ENCODE measurements at regions not wholly inside any gene's neighbourhood (a gene's known extent, or its start where the extent isn't known, plus 50 kb on each side); places are given as distances from the start of the nearest gene placed in this dataset.

- no peaks in the 10 kb centered on the region for H3K27me3 ChIP-seq
- intact Hi-C loops (cut with DNase I) = no loop called here
- no peaks in the 10 kb centered on the region for H3K4me1 ChIP-seq
- no peaks in the 10 kb centered on the region for H3K9me3 ChIP-seq
- ATAC-seq = no peak
- H3K27ac ChIP-seq = no peak overlapping the region
- TF ChIP-seq CTCF (IDR thresholded peaks at IDR 0.05) = no peak
- no peak for TF ChIP-seq POLR2A (IDR thresholded peaks at IDR 0.05)
- H3K4me3 ChIP-seq = no peak overlapping the region
- no peaks in the 10 kb centered on the region for H3K36me3 ChIP-seq
- 38% methylated on average over 4 of the region's 4 CpGs for whole genome bisulfite sequencing (ENCODE audit: insufficient coverage, low coverage, low lambda C conversion rate, missing lambda C conversion rate)
- DNase-seq = no peak
These were observed 308.7 kb downstream of the MED10 start for GRCh38 chr5:6069496-6070185.

GRCh38 chr5:6066016-6066415, 312.3 kb downstream of the MED10 start:
- WGBS (ENCODE audit: insufficient coverage, low coverage, low lambda C conversion rate, missing lambda C conversion rate) = 64% methylated on average over 1 of the region's 1 CpG
- Histone ChIP-seq H3K27ac (no peak overlapping the region), H3K27me3 (no peaks in the 10 kb centered on the region), H3K4me1 (no peaks in the 10 kb centered on the region), H3K36me3 (no peaks in the 10 kb centered on the region), H3K9me3 (no peaks in the 10 kb centered on the region), H3K4me3 (no peak overlapping the region)
- no peak for ATAC-seq
- TF ChIP-seq CTCF (IDR thresholded peaks at IDR 0.05) (no peak), POLR2A (IDR thresholded peaks at IDR 0.05) (no peak)
- DNase-seq = no peak
- intact Hi-C loops (cut with DNase I) = no loop called here

GRCh38 chr5:6059137-6059800, 319.1 kb downstream of the MED10 start:
- 69% methylated on average over 10 of the region's 12 CpGs for WGBS (ENCODE audit: insufficient coverage, low coverage, low lambda C conversion rate, missing lambda C conversion rate)
- no peaks in the 10 kb centered on the region for H3K9me3 ChIP-seq

GRCh38 chr5:6058055-6058715, 320.2 kb downstream of the MED10 start:
- intact Hi-C loops (cut with DNase I) = no loop called here
- Histone ChIP-seq H3K4me1 (no peaks in the 10 kb centered on the region), H3K27ac (no peak overlapping the region), H3K36me3 (no peaks in the 10 kb centered on the region), H3K9me3 (no peaks in the 10 kb centered on the region), H3K27me3 (no peaks in the 10 kb centered on the region), H3K4me3 (no peak overlapping the region)
- DNase-seq = no peak
- no peak for ATAC-seq
- TF ChIP-seq CTCF (IDR thresholded peaks at IDR 0.05) (no peak), POLR2A (IDR thresholded peaks at IDR 0.05) (no peak)
- 70% methylated on average over 10 of the region's 14 CpGs for WGBS (ENCODE audit: insufficient coverage, low coverage, low lambda C conversion rate, missing lambda C conversion rate)

More at GRCh38 chr5:6059137-6059800, 319.1 kb downstream of the MED10 start:
- Histone ChIP-seq H3K27ac (no peak overlapping the region), H3K27me3 (no peaks in the 10 kb centered on the region), H3K4me3 (no peak overlapping the region), H3K36me3 (no peaks in the 10 kb centered on the region), H3K4me1 (no peaks in the 10 kb centered on the region)
- intact Hi-C loops (cut with DNase I) = no loop called here
- ATAC-seq (no peak), DNase-seq (no peak)
- TF ChIP-seq POLR2A (IDR thresholded peaks at IDR 0.05) = no peak
- TF ChIP-seq CTCF (IDR thresholded peaks at IDR 0.05) = no peak
